HepG2 (cell line): ENCODE measurements at regions not wholly inside any gene's neighbourhood (a gene's known extent, or its start where the extent isn't known, plus 50 kb on each side); places are given as distances from the start of the nearest gene placed in this dataset.

Experiments used
- ATAC-seq: fragments of 200-7000 bp; cut with Tn5 transposase; 3 replicates; pipeline ENCODE4 v1.9.1; 2020; ENCODE audit warnings: mild to moderate bottlenecking, moderate library complexity
- BruUV-seq: library from RNA; stranded (reverse); fragments of 400-500 nt; replicated peaks from 2 replicates; lab custom pipeline; 2021; lab: Mats Ljungman, UMichigan
- CTCF ChIA-PET: fragments of 300-600 bp; formaldehyde crosslinking; extraction: SDS; loops from one replicate; lab custom pipeline; 2021; ENCODE audit warnings: low total read pairs, inconsistent platforms, low intra/inter-chr PET ratio; lab: Yijun Ruan, JAX
- POLR2A ChIA-PET: fragments of 350-600 bp; sonication (Branson Sonifier 250); formaldehyde crosslinking; loops from one replicate; lab custom pipeline; 2020; ENCODE audit warnings: antibody characterized with exemption, inconsistent platforms; lab: Yijun Ruan, JAX
- DNase-seq: peaks from one replicate; pipeline ENCODE4 v3.0.0-alpha.2; 2015; ENCODE audit warnings: low spot score
- FAIRE-seq: peaks from 3 replicates; lab custom pipeline; 2011; peaks lifted over from hg19 to GRCh38; lab: Jason Lieb, UNC
- H2AFZ ChIP-seq: one replicate; pipeline ENCODE4 v1.6.1; 2011; ENCODE audit warnings: low read length, inconsistent platforms
- H3K27ac ChIP-seq: fragments of 300-600 bp; 3 replicates; pipeline ENCODE4 v1.8.0; 2011; ENCODE audit warnings: mixed run types, mild to moderate bottlenecking, mixed read lengths, low read length, inconsistent platforms; ENCODE audit not compliant: insufficient read depth; ENCODE audit errors: extremely low read length
- H3K27me3 ChIP-seq, 2 experiments: fragments of 200-600 bp in 1 of 2; 2 replicates in 1 of 2; 3 replicates in 1 of 2; pipeline versions ENCODE4 v1.6.0 to v1.8.0; 2011; ENCODE audit warnings: low read length in 2 of 2, mild to moderate bottlenecking in 2 of 2, moderate library complexity in 2 of 2, inconsistent platforms in 1 of 2; ENCODE audit not compliant: insufficient read depth in 2 of 2, control insufficient read depth in 1 of 2
- H3K36me3 ChIP-seq, 2 experiments: fragments of 200-600 bp in 1 of 2; replicated peaks in 1 of 2; 2 replicates in 1 of 2; 3 replicates in 1 of 2; pipeline versions ENCODE4 v1.5.1 to v1.8.0; 2011; ENCODE audit warnings: low read length in 2 of 2, inconsistent platforms in 1 of 2; ENCODE audit not compliant: insufficient read depth in 2 of 2, control insufficient read depth in 1 of 2
- H3K4me1 ChIP-seq: 2 replicates; pipeline ENCODE4 v1.5.1; 2012; ENCODE audit warnings: low read length, inconsistent platforms; ENCODE audit not compliant: insufficient read depth
- H3K4me2 ChIP-seq: 2 replicates; pipeline ENCODE4 v1.6.0; 2011; ENCODE audit warnings: low read depth, low read length, inconsistent platforms
- H3K4me3 ChIP-seq, 3 experiments: fragments of 200-600 bp in 1 of 3; sonication (generic), shearing (Covaris generic) in 1 of 3; replicated peaks in 1 of 3; 2 replicates each; pipeline ENCODE4 v1.5.1; 2011 to 2016; ENCODE audit warnings: low read length in 3 of 3, inconsistent platforms in 2 of 3, low read depth in 2 of 3, mild to moderate bottlenecking in 2 of 3, control low read depth in 1 of 3, mixed read lengths in 1 of 3; ENCODE audit not compliant: insufficient read depth in 1 of 3
- H3K79me2 ChIP-seq: one replicate; pipeline ENCODE4 v1.6.1; 2011; ENCODE audit warnings: low read length, inconsistent platforms; ENCODE audit not compliant: insufficient read depth
- H3K9ac ChIP-seq: 2 replicates; pipeline ENCODE4 v1.6.0; 2011; ENCODE audit warnings: mild to moderate bottlenecking, low read depth, low read length, inconsistent platforms; ENCODE audit not compliant: insufficient read depth
- H3K9me3 ChIP-seq: 2 replicates; pipeline ENCODE4 v1.5.1; 2012; ENCODE audit warnings: mild to moderate bottlenecking, low read length
- H4K20me1 ChIP-seq: 2 replicates; pipeline ENCODE4 v1.6.0; 2011; ENCODE audit warnings: inconsistent platforms, mild to moderate bottlenecking, low read length, moderate library complexity; ENCODE audit not compliant: insufficient read depth
- DRAP1 ChIP-seq: IDR thresholded peaks from 2 replicates; pipeline ENCODE4 v1.6.1; 2016; ENCODE audit warnings: missing genetic modification reagents, missing compliant biosample characterization
- FLYWCH1 ChIP-seq: sonication (generic); formaldehyde crosslinking; IDR thresholded peaks from 2 replicates; pipeline ENCODE4 v1.8.1; 2023; ENCODE audit warnings: mild to moderate bottlenecking, missing genetic modification reagents
- NFRKB ChIP-seq: fragments of 450-650 bp; IDR thresholded peaks from 2 replicates; pipeline ENCODE4 v1.6.1; 2017
- SMAD9 ChIP-seq: sonication (generic); formaldehyde crosslinking; IDR thresholded peaks from 2 replicates; pipeline ENCODE4 v1.5.1; 2020; ENCODE audit warnings: mild to moderate bottlenecking, missing genetic modification reagents
- SOX5 ChIP-seq: IDR thresholded peaks from 2 replicates; pipeline ENCODE4 v1.6.1; 2016; ENCODE audit warnings: borderline replicate concordance
- UBTF ChIP-seq: sonication (generic); formaldehyde crosslinking; IDR thresholded peaks from 2 replicates; pipeline ENCODE4 v1.4.0; 2020; ENCODE audit warnings: mild to moderate bottlenecking, missing genetic modification reagents
- ZBTB39 ChIP-seq: sonication (generic); formaldehyde crosslinking; IDR thresholded peaks from 2 replicates; pipeline ENCODE4 v1.5.0; 2020; ENCODE audit warnings: missing genetic modification reagents
- ZFP62 ChIP-seq: sonication (generic); formaldehyde crosslinking; IDR thresholded peaks from 2 replicates; pipeline ENCODE4 v1.4.0; 2020; ENCODE audit warnings: missing genetic modification reagents
- ZMAT3 ChIP-seq: sonication (generic); formaldehyde crosslinking; conservative IDR thresholded peaks from 2 replicates; pipeline ENCODE4 v1.7.0; 2021; ENCODE audit warnings: missing genetic modification reagents
- ZNF264 ChIP-seq: sonication (generic); formaldehyde crosslinking; IDR thresholded peaks from 2 replicates; pipeline ENCODE4 v1.4.0; 2020; ENCODE audit warnings: missing genetic modification reagents
- ZNF431 ChIP-seq: sonication (generic); formaldehyde crosslinking; IDR thresholded peaks from 2 replicates; pipeline ENCODE4 v1.9.0; 2022; ENCODE audit warnings: missing genetic modification reagents, low read depth, mild to moderate bottlenecking, borderline replicate concordance
- ZNF570 ChIP-seq: sonication (generic); formaldehyde crosslinking; IDR thresholded peaks from 2 replicates; pipeline ENCODE4 v1.4.0; 2020; ENCODE audit warnings: mild to moderate bottlenecking, missing genetic modification reagents, borderline replicate concordance
- ZNF652 ChIP-seq: IDR thresholded peaks from 2 replicates; pipeline ENCODE4 v1.6.1; 2016; ENCODE audit warnings: low read depth, borderline replicate concordance
- ZNF800 ChIP-seq: sonication (generic); formaldehyde crosslinking; IDR thresholded peaks from 2 replicates; pipeline ENCODE4 v1.4.0; 2020; ENCODE audit warnings: missing genetic modification reagents
- ZSCAN20 ChIP-seq: sonication (generic); formaldehyde crosslinking; IDR thresholded peaks from 2 replicates; pipeline ENCODE4 v1.4.0; 2020; ENCODE audit warnings: missing genetic modification reagents, mild to moderate bottlenecking, borderline replicate concordance
- ZSCAN9 ChIP-seq: IDR thresholded peaks from 2 replicates; pipeline ENCODE4 v1.6.1; 2016; ENCODE audit warnings: borderline replicate concordance
- WGBS: methylation state at CpG from one replicate; pipeline ENCODE4 v1.1.6; 2017; ENCODE audit warnings: low lambda C conversion rate; 5-methylcytosine and 5-hydroxymethylcytosine counted together
- in situ Hi-C: cut with HindIII; loops from 2 replicates; pipeline ENCODE4 v1.10.0; 2017; ENCODE audit warnings: low pct_unique_long_range_greater_than_20kb; ENCODE audit not compliant: extremely low pct_ligation_motif_present
- intact Hi-C: fragments of 100-400 bp; cut with micrococcal nuclease; formaldehyde crosslinking; loops from one replicate; pipeline ENCODE4 v1.10.0; 2022; ENCODE audit not compliant: unreplicated experiment

GRCh38 chr17:68794636-68795434 is 160.4 kb downstream of the ABCA8 start:
- CTCF ChIA-PET = interaction anchor here (0.9 to 1.7 kb wide), 2 partner anchors 17 to 440 kb away, joined by 3 to 6 read pairs; no protein-coding TSS in a partner anchor
- in situ Hi-C loops = loop anchor here (25.0 kb wide), 1 partner anchor 267 kb away; the partner anchor contains the start of gene ABCA9
- Histone ChIP-seq H2AFZ (no peak overlapping the region), H3K36me3 (no peaks in the 10 kb centered on the region), H3K4me3 (no peak overlapping the region), H3K4me1 (peaks cover 62% of the 10 kb centered on the region), H3K79me2 (no peaks in the 10 kb centered on the region), H3K4me2 (no peak overlapping the region), H4K20me1 (no peaks in the 10 kb centered on the region), H3K27me3 (no peaks in the 10 kb centered on the region), H3K9ac (peak overlapping the region; percentile 54; the same call in 1 of the 2 replicates), H3K9me3 (peaks cover 5% of the 10 kb centered on the region; the same call in 1 of the 2 replicates), H3K27ac (peak overlapping the region; percentile 97)
- FAIRE-seq = no peak
- BruUV-seq = TSS peak; percentile 76
- no peak; the same call in 2 of the 3 replicates for ATAC-seq
- DNase-seq = peak; percentile 41
- intact Hi-C loops = loop anchor here (1.0 to 2.0 kb wide), 5 partner anchors 18 to 143 kb away; no protein-coding TSS in a partner anchor
- POLR2A ChIA-PET = interaction anchor here (0.7 to 2.5 kb wide), 7 partner anchors 9 to 252 kb away, joined by 3 to 52 read pairs (median 4); no protein-coding TSS in a partner anchor
- WGBS = 95% methylated on average over 5 of the region's 5 CpGs
- TF ChIP-seq ZNF652 (CRISPR knock-in tag) (no peak), ZNF800 (0 out of 2 replicates have a peak, but pooled peaks have one; percentile 25), ZFP62 (CRISPR knock-in tag) (no peak), ZMAT3 (CRISPR knock-in tag) (0 out of 2 replicates have a peak, but pooled peaks have one; percentile 0), ZNF264 (0 out of 2 replicates have a peak, but pooled peaks have one; percentile 19), FLYWCH1 (CRISPR knock-in tag) (no peak), ZSCAN9 (CRISPR knock-in tag) (no peak), UBTF (CRISPR knock-in tag) (no peak), DRAP1 (CRISPR knock-in tag) (no peak), NFRKB (no peak), ZSCAN20 (CRISPR knock-in tag) (0 out of 2 replicates have a peak, but pooled peaks have one; percentile 29), ZNF570 (CRISPR knock-in tag) (no peak), ZNF431 (CRISPR knock-in tag) (no peak), ZBTB39 (no peak), SMAD9 (0 out of 2 replicates have a peak, but pooled peaks have one; percentile 24), SOX5 (CRISPR knock-in tag) (0 out of 2 replicates have a peak, but pooled peaks have one; percentile 11)
